OCI-LY3 (cell line): ENCODE measurements at regions not wholly inside any gene's neighbourhood (a gene's known extent, or its start where the extent isn't known, plus 50 kb on each side); places are given as distances from the start of the nearest gene placed in this dataset.

ENCODE experiments used
- EZH2phosphoT487 ChIP-seq: fragments of 200-600 bp; shearing (Covaris generic); IDR thresholded peaks from 2 replicates; pipeline ENCODE4 v1.6.1; 2018; ENCODE audit warnings: antibody characterized with exemption, mixed run types, low read depth
- TF ChIP-seq, protein P1 (sequence below): fragments of 200-600, 300-600 bp; sonication (generic); IDR thresholded peaks from 2 replicates; pipeline ENCODE4 v1.5.1; 2014; ENCODE audit warnings: antibody characterized with exemption, low read length, low read depth

DNA sequence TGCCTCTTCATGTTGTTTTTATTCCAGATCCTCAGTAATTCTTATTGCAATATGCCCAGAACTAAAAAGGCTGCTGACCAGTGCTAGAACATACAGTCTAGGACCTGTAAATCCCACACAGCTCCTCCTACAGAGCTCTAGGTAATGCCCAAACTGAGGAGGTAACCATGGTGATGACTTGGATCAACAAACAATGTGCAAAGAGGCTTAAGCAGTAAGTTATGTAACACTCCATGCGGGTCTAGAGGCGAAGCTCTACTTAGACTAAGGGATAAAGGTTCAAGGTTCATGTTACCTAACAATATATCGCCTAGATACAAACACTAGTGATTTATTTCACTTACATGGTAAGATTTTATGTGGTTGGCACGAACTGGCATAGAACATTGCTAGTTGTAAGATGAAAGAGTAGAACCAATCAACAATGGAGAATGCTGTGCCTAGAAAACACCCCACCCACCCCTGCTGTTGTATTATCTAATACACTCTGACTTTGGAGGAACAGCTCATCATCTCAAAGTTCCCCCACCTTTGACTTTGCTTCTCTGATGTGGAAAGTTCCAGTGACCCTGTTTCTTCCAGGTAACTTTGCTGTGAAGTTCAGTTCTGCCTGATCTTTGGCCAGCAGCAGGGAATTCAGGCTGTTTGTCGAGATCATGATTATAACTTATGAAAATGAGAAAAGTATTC lies 242.4 kb downstream of the ALDH8A1 start:
- TF ChIP-seq, protein P1, sequence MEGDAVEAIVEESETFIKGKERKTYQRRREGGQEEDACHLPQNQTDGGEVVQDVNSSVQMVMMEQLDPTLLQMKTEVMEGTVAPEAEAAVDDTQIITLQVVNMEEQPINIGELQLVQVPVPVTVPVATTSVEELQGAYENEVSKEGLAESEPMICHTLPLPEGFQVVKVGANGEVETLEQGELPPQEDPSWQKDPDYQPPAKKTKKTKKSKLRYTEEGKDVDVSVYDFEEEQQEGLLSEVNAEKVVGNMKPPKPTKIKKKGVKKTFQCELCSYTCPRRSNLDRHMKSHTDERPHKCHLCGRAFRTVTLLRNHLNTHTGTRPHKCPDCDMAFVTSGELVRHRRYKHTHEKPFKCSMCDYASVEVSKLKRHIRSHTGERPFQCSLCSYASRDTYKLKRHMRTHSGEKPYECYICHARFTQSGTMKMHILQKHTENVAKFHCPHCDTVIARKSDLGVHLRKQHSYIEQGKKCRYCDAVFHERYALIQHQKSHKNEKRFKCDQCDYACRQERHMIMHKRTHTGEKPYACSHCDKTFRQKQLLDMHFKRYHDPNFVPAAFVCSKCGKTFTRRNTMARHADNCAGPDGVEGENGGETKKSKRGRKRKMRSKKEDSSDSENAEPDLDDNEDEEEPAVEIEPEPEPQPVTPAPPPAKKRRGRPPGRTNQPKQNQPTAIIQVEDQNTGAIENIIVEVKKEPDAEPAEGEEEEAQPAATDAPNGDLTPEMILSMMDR = no peak
- TF ChIP-seq EZH2phosphoT487 = no peak
